ENCODE measurements at regions not wholly inside any gene's neighbourhood (a gene's known extent, or its start where the extent isn't known, plus 50 kb on each side); places are given as distances from the start of the nearest gene placed in this dataset.

- TF ChIP-seq GATA3 (IDR thresholded peaks at IDR 0.05; ENCODE audit: low read depth, low read length), result no peak
- TF ChIP-seq GATA2 (IDR thresholded peaks at IDR 0.05; ENCODE audit: low read depth, low read length), result no peak
Measured at GRCh38 chr4:188435381-188435780, 296.1 kb downstream of the TRIML1 start.

Data from SH-SY5Y (cell line).